ENCODE measurements at regions not wholly inside any gene's neighbourhood (a gene's known extent, or its start where the extent isn't known, plus 50 kb on each side); places are given as distances from the start of the nearest gene placed in this dataset.

DNA sequence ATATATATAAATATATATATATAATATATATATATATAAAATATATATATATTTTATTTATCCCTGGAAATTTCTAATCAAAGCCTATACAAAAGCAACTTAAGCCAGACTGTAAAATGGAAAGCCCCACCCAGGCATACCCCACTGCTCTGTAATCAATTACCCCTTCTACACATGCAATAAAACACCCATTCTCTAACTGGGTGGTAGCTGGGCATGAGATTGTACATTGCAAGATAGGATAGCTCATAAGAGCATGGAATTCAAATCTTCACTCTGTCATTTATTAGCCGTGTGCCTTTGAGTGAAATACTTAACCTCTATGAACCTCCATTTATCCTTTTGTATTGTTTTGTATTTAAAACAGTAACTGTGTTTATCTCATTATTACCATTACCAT lies 405.3 kb upstream of the SLC30A5 start:
- no peak overlapping the region for H3K4me3 ChIP-seq (replicated peaks in 1 of 2; ENCODE audit: low read depth in 1 of 2, low read length in 2 of 2)
- H3K36me3 ChIP-seq (ENCODE audit: control insufficient read depth in 1 of 2, insufficient read depth in 2 of 2, low read length in 2 of 2) = no peaks in the 10 kb centered on the region
- H3K9me2 ChIP-seq (ENCODE audit: insufficient read depth) = no peaks in the 10 kb centered on the region; the same call in 1 of the 2 replicates
- POLR2A ChIA-PET = no interaction called here
- no peaks in the 10 kb centered on the region for H3K9me3 ChIP-seq (ENCODE audit: control insufficient read depth in 1 of 2, insufficient read depth in 1 of 2, low read depth in 1 of 2, low read length in 2 of 2)
- H4K20me1 ChIP-seq (ENCODE audit: insufficient read depth) = no peaks in the 10 kb centered on the region
- BruUV-seq (replicated peaks) = no TSS peak
- H3K27me3 ChIP-seq (ENCODE audit: insufficient read depth, low read length) = no peaks in the 10 kb centered on the region
- RAD21 ChIA-PET (ENCODE audit: low non-redundant PET in 1 of 2, low total read pairs in 2 of 2, uncharacterized antibody in 2 of 2, unreplicated experiment in 2 of 2) = no interaction called here
- no peak for DNase-seq (ENCODE audit: low read depth, low spot score)
- CTCF ChIA-PET = no interaction called here
- intact Hi-C loops (cut with micrococcal nuclease) = loop anchor here (10.0 kb wide), 1 partner anchor 276 kb away; no protein-coding TSS in a partner anchor
- TF ChIP-seq EZH2 (IDR thresholded peaks at IDR 0.05) (no peak), JUND (IDR thresholded peaks at IDR 0.05) (no peak), EGR1 (IDR thresholded peaks at IDR 0.05; ENCODE audit: low read depth) (no peak), RAD21 (IDR thresholded peaks at IDR 0.05; ENCODE audit: low read depth) (no peak), YY1 (IDR thresholded peaks at IDR 0.05; ENCODE audit: extremely low read depth, insufficient replicate concordance, low read depth, low read length) (no peak), CEBPB (IDR thresholded peaks at IDR 0.05; ENCODE audit: low read depth) (no peak), ZFX (IDR thresholded peaks at IDR 0.05) (no peak), SP1 (IDR thresholded peaks at IDR 0.05; ENCODE audit: low read depth) (no peak), TCF7L2 (IDR thresholded peaks at IDR 0.05; ENCODE audit: borderline replicate concordance, extremely low read depth, insufficient read depth, insufficient read length) (no peak), ATF3 (IDR thresholded peaks at IDR 0.05) (no peak), ELF1 (IDR thresholded peaks at IDR 0.05; ENCODE audit: borderline replicate concordance, low read depth) (no peak), ZNF274 (IDR thresholded peaks at IDR 0.05; ENCODE audit: low read depth, low read length) (no peak)
- TF ChIP-seq, protein P1, sequence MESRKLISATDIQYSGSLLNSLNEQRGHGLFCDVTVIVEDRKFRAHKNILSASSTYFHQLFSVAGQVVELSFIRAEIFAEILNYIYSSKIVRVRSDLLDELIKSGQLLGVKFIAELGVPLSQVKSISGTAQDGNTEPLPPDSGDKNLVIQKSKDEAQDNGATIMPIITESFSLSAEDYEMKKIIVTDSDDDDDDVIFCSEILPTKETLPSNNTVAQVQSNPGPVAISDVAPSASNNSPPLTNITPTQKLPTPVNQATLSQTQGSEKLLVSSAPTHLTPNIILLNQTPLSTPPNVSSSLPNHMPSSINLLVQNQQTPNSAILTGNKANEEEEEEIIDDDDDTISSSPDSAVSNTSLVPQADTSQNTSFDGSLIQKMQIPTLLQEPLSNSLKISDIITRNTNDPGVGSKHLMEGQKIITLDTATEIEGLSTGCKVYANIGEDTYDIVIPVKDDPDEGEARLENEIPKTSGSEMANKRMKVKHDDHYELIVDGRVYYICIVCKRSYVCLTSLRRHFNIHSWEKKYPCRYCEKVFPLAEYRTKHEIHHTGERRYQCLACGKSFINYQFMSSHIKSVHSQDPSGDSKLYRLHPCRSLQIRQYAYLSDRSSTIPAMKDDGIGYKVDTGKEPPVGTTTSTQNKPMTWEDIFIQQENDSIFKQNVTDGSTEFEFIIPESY (IDR thresholded peaks at IDR 0.05; ENCODE audit: extremely low read depth, insufficient replicate concordance, low read length) = no peak
- H3K4me1 ChIP-seq (ENCODE audit: control insufficient read depth in 1 of 2, insufficient read depth in 2 of 2, low read length in 2 of 2) = peaks cover 2 to 10% of the 10 kb centered on the region in 2 experiments; a peak in 3 of 4 replicates
- no peak overlapping the region for H2AFZ ChIP-seq (ENCODE audit: low read depth, low read length, poor library complexity, severe bottlenecking)
- H3K4me2 ChIP-seq (ENCODE audit: low read length) = no peak overlapping the region
- no peaks in the 10 kb centered on the region for H3K79me2 ChIP-seq (ENCODE audit: insufficient read depth, low read length)
- no peak overlapping the region for H3K9ac ChIP-seq (ENCODE audit: low read length)
- no peak for ATAC-seq
- no peak overlapping the region for H3K27ac ChIP-seq (ENCODE audit: low read depth, low read length)

Data from HCT116 (cell line).